WTC11 (cell line): ENCODE measurements at regions not wholly inside any gene's neighbourhood (a gene's known extent, or its start where the extent isn't known, plus 50 kb on each side); places are given as distances from the start of the nearest gene placed in this dataset.

Experiments
- ATAC-seq: fragments of 200-7000 bp; cut with Tn5 transposase; 2 replicates; pipeline ENCODE4 v1.10.0; 2021; ENCODE audit warnings: mild to moderate bottlenecking, moderate library complexity
- CTCF ChIA-PET: fragments of 300-600 bp; sonication (Branson Sonifier 250); formaldehyde crosslinking; loops from one replicate; lab custom pipeline; 2021; ENCODE audit warnings: antibody characterized with exemption; lab: Charles Lee
- POLR2A ChIA-PET: fragments of 350-600 bp; sonication (Branson Sonifier 250); formaldehyde crosslinking; loops from one replicate; lab custom pipeline; 2021; ENCODE audit warnings: antibody characterized with exemption; lab: Charles Lee
- DNase-seq: peaks from one replicate; pipeline ENCODE4 v3.0.0; 2021; ENCODE audit warnings: low spot score
- H3K27ac Mint-ChIP-seq: 2 replicates; pipeline ENCODE4 v1.8.0; 2021; ENCODE audit warnings: mixed read lengths
- H3K27me3 Mint-ChIP-seq: 2 replicates; pipeline ENCODE4 v1.8.0; 2021; ENCODE audit warnings: low read depth, mild to moderate bottlenecking, moderate library complexity, mixed read lengths
- H3K36me3 Mint-ChIP-seq: 2 replicates; pipeline ENCODE4 v1.8.0; 2021; ENCODE audit warnings: mixed read lengths
- H3K4me1 Mint-ChIP-seq: 2 replicates; pipeline ENCODE4 v1.8.0; 2022; ENCODE audit warnings: mixed read lengths
- H3K4me3 Mint-ChIP-seq: 2 replicates; pipeline ENCODE4 v1.8.0; 2021; ENCODE audit warnings: mild to moderate bottlenecking, moderate library complexity, mixed read lengths
- H3K9me3 Mint-ChIP-seq: 2 replicates; pipeline ENCODE4 v1.8.0; 2021; ENCODE audit warnings: mixed read lengths
- CBFB ChIP-seq: sonication (generic); formaldehyde crosslinking; IDR thresholded peaks from 2 replicates; pipeline ENCODE4 v1.8.1; 2022; ENCODE audit warnings: mild to moderate bottlenecking, low read depth, missing genetic modification reagents
- EMX1 ChIP-seq: fragments of 250-450 bp; sonication (Bioruptor Pico); IDR thresholded peaks from 2 replicates; pipeline ENCODE4 v1.8.0; 2021; ENCODE audit warnings: mild to moderate bottlenecking
- IRF2 ChIP-seq: sonication (generic); formaldehyde crosslinking; IDR thresholded peaks from 2 replicates; pipeline ENCODE4 v1.8.0; 2022; ENCODE audit warnings: low read depth, missing genetic modification reagents, borderline replicate concordance
- JAZF1 ChIP-seq: fragments of 250-450 bp; sonication (Bioruptor Pico); IDR thresholded peaks from 2 replicates; pipeline ENCODE4 v1.9.0; 2021; ENCODE audit warnings: moderate library complexity, mild to moderate bottlenecking, inconsistent platforms
- JUN ChIP-seq: sonication (generic); formaldehyde crosslinking; IDR thresholded peaks from 2 replicates; pipeline ENCODE4 v1.8.0; 2023; ENCODE audit warnings: mild to moderate bottlenecking, missing genetic modification reagents
- MYBL2 ChIP-seq: sonication (generic); formaldehyde crosslinking; IDR thresholded peaks from 2 replicates; pipeline ENCODE4 v1.8.1; 2023; ENCODE audit warnings: mild to moderate bottlenecking, moderate library complexity, missing genetic modification reagents
- NFATC4 ChIP-seq: fragments of 250-450 bp; sonication (Bioruptor Pico); IDR thresholded peaks from 2 replicates; pipeline ENCODE4 v1.9.0; 2021; ENCODE audit warnings: mild to moderate bottlenecking
- NR1H2 ChIP-seq: sonication (generic); formaldehyde crosslinking; IDR thresholded peaks from 2 replicates; pipeline ENCODE4 v1.9.0; 2021; ENCODE audit warnings: mild to moderate bottlenecking, moderate library complexity, missing genetic modification reagents
- NR2C2 ChIP-seq: sonication (generic); formaldehyde crosslinking; IDR thresholded peaks from 2 replicates; pipeline ENCODE4 v1.8.0; 2022; ENCODE audit warnings: mild to moderate bottlenecking, missing genetic modification reagents
- RELA ChIP-seq: sonication (generic); formaldehyde crosslinking; IDR thresholded peaks from 2 replicates; pipeline ENCODE4 v1.8.1; 2022; ENCODE audit warnings: missing genetic modification reagents, mild to moderate bottlenecking, borderline replicate concordance
- SP1 ChIP-seq: sonication (generic); formaldehyde crosslinking; conservative IDR thresholded peaks from 2 replicates; pipeline ENCODE4 v1.8.1; 2022; ENCODE audit warnings: missing genetic modification reagents
- ZNF416 ChIP-seq: fragments of 250-450 bp; sonication (Bioruptor Pico); IDR thresholded peaks from 2 replicates; pipeline ENCODE4 v1.9.0; 2021; ENCODE audit warnings: mild to moderate bottlenecking, inconsistent platforms
- ZNF423 ChIP-seq: fragments of 250-450 bp; sonication (Bioruptor Pico); IDR thresholded peaks from 2 replicates; pipeline ENCODE4 v2.1.2; 2022; ENCODE audit warnings: mild to moderate bottlenecking, moderate library complexity
- ZNF671 ChIP-seq: fragments of 250-450 bp; sonication (Bioruptor Pico); IDR thresholded peaks from 2 replicates; pipeline ENCODE4 v1.8.0; 2021; ENCODE audit warnings: mild to moderate bottlenecking
- TF ChIP-seq, protein P1 (sequence below): sonication (generic); formaldehyde crosslinking; IDR thresholded peaks from 2 replicates; pipeline ENCODE4 v1.8.0; 2023; ENCODE audit warnings: mild to moderate bottlenecking, missing genetic modification reagents
- TF ChIP-seq, protein P2 (sequence below): sonication (generic); formaldehyde crosslinking; IDR thresholded peaks from 2 replicates; pipeline ENCODE4 v1.8.1; 2022; ENCODE audit warnings: low read depth, missing genetic modification reagents, borderline replicate concordance
- TF ChIP-seq, protein P3 (sequence below): sonication (generic); formaldehyde crosslinking; IDR thresholded peaks from 2 replicates; pipeline ENCODE4 v1.8.0; 2023; ENCODE audit warnings: missing genetic modification reagents
- TF ChIP-seq, protein P4 (sequence below): fragments of 200-600 bp; IDR thresholded peaks from 2 replicates; pipeline ENCODE4 v1.8.0; 2022; ENCODE audit warnings: antibody characterized with exemption
- TF ChIP-seq, protein P5 (sequence below): sonication (generic); formaldehyde crosslinking; IDR thresholded peaks from 2 replicates; pipeline ENCODE4 v1.8.1; 2023; ENCODE audit warnings: mild to moderate bottlenecking, missing genetic modification reagents, moderate library complexity
- TF ChIP-seq, protein P6 (sequence below): fragments of 250-450 bp; sonication (Bioruptor Pico); IDR thresholded peaks from 2 replicates; pipeline ENCODE4 v1.9.0; 2021; ENCODE audit warnings: mild to moderate bottlenecking, borderline replicate concordance
- TF ChIP-seq, protein P7 (sequence below): sonication (generic); formaldehyde crosslinking; IDR thresholded peaks from 2 replicates; pipeline ENCODE4 v1.8.1; 2023; ENCODE audit warnings: mild to moderate bottlenecking, missing genetic modification reagents

DNA sequence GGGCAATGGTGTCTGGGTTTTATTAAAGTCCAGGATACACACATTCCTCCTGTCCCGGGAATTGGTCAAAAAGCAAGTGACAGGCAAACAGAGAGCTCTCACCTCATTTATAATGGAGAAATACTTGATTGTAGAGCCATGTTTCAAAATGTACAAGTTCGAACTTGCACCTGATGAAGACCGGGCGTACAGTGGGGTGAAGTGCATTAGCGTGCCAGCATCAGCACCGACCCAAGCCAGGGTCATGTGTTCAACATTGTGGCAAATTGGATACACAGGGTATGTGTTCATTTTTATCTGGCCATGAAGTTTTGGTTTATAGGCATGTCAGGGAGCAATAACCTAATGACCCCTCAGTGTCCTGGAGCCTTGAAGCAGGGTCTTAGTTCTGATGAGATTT, 472.5 kb downstream of the IRX1 start:
- Mint-ChIP-seq H3K4me1 (peaks cover 8% of the 10 kb centered on the region; the same call in 1 of the 2 replicates), H3K36me3 (no peaks in the 10 kb centered on the region), H3K27ac (no peak overlapping the region), H3K4me3 (no peak overlapping the region), H3K27me3 (no peaks in the 10 kb centered on the region), H3K9me3 (no peaks in the 10 kb centered on the region)
- TF ChIP-seq SP1 (CRISPR knock-in tag) (no peak), CBFB (CRISPR knock-in tag) (no peak), ZNF423 (no peak), JAZF1 (CRISPR knock-in tag) (no peak), NFATC4 (no peak), ZNF416 (no peak), ZNF671 (CRISPR knock-in tag) (no peak), NR2C2 (no peak), MYBL2 (no peak), JUN (CRISPR knock-in tag) (no peak), NR1H2 (CRISPR knock-in tag) (no peak)
- TF ChIP-seq, protein P1, sequence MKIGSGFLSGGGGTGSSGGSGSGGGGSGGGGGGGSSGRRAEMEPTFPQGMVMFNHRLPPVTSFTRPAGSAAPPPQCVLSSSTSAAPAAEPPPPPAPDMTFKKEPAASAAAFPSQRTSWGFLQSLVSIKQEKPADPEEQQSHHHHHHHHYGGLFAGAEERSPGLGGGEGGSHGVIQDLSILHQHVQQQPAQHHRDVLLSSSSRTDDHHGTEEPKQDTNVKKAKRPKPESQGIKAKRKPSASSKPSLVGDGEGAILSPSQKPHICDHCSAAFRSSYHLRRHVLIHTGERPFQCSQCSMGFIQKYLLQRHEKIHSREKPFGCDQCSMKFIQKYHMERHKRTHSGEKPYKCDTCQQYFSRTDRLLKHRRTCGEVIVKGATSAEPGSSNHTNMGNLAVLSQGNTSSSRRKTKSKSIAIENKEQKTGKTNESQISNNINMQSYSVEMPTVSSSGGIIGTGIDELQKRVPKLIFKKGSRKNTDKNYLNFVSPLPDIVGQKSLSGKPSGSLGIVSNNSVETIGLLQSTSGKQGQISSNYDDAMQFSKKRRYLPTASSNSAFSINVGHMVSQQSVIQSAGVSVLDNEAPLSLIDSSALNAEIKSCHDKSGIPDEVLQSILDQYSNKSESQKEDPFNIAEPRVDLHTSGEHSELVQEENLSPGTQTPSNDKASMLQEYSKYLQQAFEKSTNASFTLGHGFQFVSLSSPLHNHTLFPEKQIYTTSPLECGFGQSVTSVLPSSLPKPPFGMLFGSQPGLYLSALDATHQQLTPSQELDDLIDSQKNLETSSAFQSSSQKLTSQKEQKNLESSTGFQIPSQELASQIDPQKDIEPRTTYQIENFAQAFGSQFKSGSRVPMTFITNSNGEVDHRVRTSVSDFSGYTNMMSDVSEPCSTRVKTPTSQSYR (CRISPR knock-in tag): no peak
- TF ChIP-seq, protein P2, sequence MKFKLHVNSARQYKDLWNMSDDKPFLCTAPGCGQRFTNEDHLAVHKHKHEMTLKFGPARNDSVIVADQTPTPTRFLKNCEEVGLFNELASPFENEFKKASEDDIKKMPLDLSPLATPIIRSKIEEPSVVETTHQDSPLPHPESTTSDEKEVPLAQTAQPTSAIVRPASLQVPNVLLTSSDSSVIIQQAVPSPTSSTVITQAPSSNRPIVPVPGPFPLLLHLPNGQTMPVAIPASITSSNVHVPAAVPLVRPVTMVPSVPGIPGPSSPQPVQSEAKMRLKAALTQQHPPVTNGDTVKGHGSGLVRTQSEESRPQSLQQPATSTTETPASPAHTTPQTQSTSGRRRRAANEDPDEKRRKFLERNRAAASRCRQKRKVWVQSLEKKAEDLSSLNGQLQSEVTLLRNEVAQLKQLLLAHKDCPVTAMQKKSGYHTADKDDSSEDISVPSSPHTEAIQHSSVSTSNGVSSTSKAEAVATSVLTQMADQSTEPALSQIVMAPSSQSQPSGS (CRISPR knock-in tag): no peak
- POLR2A ChIA-PET: no interaction called here
- ATAC-seq: no peak
- no peak for DNase-seq
- CTCF ChIA-PET: no interaction called here

DNA sequence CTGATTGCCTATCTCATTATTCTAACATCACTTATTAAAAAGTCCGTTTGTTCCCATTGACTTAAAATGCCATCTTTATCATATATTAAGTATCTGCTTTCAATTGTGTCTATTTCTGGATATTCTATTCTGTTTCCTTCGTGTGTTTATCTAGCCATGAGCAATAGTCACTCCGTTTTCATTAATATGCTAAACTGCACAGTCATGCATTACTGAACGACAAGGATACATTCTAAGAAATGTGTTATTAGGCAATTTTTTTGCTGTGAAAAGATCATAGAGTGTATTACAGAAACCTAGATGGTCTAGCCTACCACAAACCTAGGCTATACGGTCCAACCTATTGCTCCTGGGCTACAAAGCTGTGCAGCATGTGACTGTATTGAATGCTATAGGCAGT, 482.9 kb downstream of the IRX1 start:
- no peak overlapping the region for H3K4me3 Mint-ChIP-seq
- peaks cover 10% of the 10 kb centered on the region for H3K4me1 Mint-ChIP-seq
- H3K36me3 Mint-ChIP-seq: no peaks in the 10 kb centered on the region
- no peak for DNase-seq
- H3K27me3 Mint-ChIP-seq: no peaks in the 10 kb centered on the region; the same call in 1 of the 2 replicates
- CTCF ChIA-PET: no interaction called here
- peaks cover 16% of the 10 kb centered on the region for H3K9me3 Mint-ChIP-seq
- TF ChIP-seq, protein P3, sequence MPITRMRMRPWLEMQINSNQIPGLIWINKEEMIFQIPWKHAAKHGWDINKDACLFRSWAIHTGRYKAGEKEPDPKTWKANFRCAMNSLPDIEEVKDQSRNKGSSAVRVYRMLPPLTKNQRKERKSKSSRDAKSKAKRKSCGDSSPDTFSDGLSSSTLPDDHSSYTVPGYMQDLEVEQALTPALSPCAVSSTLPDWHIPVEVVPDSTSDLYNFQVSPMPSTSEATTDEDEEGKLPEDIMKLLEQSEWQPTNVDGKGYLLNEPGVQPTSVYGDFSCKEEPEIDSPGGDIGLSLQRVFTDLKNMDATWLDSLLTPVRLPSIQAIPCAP: no peak
- TF ChIP-seq IRF2 (CRISPR knock-in tag) (no peak), RELA (no peak)
- TF ChIP-seq, protein P4, sequence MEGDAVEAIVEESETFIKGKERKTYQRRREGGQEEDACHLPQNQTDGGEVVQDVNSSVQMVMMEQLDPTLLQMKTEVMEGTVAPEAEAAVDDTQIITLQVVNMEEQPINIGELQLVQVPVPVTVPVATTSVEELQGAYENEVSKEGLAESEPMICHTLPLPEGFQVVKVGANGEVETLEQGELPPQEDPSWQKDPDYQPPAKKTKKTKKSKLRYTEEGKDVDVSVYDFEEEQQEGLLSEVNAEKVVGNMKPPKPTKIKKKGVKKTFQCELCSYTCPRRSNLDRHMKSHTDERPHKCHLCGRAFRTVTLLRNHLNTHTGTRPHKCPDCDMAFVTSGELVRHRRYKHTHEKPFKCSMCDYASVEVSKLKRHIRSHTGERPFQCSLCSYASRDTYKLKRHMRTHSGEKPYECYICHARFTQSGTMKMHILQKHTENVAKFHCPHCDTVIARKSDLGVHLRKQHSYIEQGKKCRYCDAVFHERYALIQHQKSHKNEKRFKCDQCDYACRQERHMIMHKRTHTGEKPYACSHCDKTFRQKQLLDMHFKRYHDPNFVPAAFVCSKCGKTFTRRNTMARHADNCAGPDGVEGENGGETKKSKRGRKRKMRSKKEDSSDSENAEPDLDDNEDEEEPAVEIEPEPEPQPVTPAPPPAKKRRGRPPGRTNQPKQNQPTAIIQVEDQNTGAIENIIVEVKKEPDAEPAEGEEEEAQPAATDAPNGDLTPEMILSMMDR: no peak
- TF ChIP-seq, protein P5, sequence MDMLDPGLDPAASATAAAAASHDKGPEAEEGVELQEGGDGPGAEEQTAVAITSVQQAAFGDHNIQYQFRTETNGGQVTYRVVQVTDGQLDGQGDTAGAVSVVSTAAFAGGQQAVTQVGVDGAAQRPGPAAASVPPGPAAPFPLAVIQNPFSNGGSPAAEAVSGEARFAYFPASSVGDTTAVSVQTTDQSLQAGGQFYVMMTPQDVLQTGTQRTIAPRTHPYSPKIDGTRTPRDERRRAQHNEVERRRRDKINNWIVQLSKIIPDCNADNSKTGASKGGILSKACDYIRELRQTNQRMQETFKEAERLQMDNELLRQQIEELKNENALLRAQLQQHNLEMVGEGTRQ (CRISPR knock-in tag): no peak
- POLR2A ChIA-PET: no interaction called here
- no peak for ATAC-seq
- no peak overlapping the region for H3K27ac Mint-ChIP-seq

DNA sequence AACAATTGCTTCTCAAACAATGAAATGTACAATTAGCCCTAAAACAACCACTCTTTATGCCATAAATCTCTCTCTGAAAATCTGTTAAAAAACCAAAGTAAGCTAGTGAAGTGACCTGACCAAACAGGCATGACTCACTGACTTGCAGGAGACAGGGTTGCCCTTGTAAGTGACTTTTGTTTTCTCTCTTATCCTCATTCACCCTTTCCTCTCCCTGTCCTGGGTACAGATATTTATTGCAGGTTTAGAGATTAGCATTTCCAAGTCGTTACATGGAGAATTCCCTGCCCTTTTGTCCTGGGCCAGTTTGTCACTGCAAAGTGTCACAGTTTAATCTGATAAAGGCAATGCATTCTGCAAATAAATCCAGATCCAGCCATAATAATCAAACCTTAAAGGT, 484.2 kb downstream of the IRX1 start:
- Mint-ChIP-seq H3K9me3 (peaks cover 16% of the 10 kb centered on the region), H3K36me3 (no peaks in the 10 kb centered on the region), H3K27ac (no peak overlapping the region), H3K4me1 (peaks cover 10% of the 10 kb centered on the region), H3K27me3 (no peaks in the 10 kb centered on the region; the same call in 1 of the 2 replicates), H3K4me3 (no peak overlapping the region)
- ChIA-PET CTCF (no interaction called here), POLR2A (no interaction called here)
- DNase-seq (no peak), ATAC-seq (no peak)
- TF ChIP-seq EMX1 (CRISPR knock-in tag) (no peak), CBFB (CRISPR knock-in tag) (no peak)
- TF ChIP-seq, protein P6, sequence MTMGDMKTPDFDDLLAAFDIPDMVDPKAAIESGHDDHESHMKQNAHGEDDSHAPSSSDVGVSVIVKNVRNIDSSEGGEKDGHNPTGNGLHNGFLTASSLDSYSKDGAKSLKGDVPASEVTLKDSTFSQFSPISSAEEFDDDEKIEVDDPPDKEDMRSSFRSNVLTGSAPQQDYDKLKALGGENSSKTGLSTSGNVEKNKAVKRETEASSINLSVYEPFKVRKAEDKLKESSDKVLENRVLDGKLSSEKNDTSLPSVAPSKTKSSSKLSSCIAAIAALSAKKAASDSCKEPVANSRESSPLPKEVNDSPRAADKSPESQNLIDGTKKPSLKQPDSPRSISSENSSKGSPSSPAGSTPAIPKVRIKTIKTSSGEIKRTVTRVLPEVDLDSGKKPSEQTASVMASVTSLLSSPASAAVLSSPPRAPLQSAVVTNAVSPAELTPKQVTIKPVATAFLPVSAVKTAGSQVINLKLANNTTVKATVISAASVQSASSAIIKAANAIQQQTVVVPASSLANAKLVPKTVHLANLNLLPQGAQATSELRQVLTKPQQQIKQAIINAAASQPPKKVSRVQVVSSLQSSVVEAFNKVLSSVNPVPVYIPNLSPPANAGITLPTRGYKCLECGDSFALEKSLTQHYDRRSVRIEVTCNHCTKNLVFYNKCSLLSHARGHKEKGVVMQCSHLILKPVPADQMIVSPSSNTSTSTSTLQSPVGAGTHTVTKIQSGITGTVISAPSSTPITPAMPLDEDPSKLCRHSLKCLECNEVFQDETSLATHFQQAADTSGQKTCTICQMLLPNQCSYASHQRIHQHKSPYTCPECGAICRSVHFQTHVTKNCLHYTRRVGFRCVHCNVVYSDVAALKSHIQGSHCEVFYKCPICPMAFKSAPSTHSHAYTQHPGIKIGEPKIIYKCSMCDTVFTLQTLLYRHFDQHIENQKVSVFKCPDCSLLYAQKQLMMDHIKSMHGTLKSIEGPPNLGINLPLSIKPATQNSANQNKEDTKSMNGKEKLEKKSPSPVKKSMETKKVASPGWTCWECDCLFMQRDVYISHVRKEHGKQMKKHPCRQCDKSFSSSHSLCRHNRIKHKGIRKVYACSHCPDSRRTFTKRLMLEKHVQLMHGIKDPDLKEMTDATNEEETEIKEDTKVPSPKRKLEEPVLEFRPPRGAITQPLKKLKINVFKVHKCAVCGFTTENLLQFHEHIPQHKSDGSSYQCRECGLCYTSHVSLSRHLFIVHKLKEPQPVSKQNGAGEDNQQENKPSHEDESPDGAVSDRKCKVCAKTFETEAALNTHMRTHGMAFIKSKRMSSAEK (CRISPR knock-in tag): no peak
- TF ChIP-seq, protein P7, sequence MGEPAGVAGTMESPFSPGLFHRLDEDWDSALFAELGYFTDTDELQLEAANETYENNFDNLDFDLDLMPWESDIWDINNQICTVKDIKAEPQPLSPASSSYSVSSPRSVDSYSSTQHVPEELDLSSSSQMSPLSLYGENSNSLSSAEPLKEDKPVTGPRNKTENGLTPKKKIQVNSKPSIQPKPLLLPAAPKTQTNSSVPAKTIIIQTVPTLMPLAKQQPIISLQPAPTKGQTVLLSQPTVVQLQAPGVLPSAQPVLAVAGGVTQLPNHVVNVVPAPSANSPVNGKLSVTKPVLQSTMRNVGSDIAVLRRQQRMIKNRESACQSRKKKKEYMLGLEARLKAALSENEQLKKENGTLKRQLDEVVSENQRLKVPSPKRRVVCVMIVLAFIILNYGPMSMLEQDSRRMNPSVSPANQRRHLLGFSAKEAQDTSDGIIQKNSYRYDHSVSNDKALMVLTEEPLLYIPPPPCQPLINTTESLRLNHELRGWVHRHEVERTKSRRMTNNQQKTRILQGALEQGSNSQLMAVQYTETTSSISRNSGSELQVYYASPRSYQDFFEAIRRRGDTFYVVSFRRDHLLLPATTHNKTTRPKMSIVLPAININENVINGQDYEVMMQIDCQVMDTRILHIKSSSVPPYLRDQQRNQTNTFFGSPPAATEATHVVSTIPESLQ: no peak
